HG03342 (cell line): ENCODE measurements at regions not wholly inside any gene's neighbourhood (a gene's known extent, or its start where the extent isn't known, plus 50 kb on each side); places are given as distances from the start of the nearest gene placed in this dataset.

Source experiments
- ATAC-seq: cut with Tn5 transposase; IDR thresholded peaks from one replicate; pipeline ENCODE4 v1.9.1; 2021; ENCODE audit warnings: mild to moderate bottlenecking, moderate library complexity; ENCODE audit not compliant: unreplicated experiment

GRCh38 chr7:113715981-113716856 is 202.6 kb downstream of the PPP1R3A start:
- no peak for ATAC-seq

GRCh38 chr7:113715262-113715661 is 203.5 kb downstream of the PPP1R3A start:
- no peak for ATAC-seq

- ATAC-seq = peak; percentile 99
These were observed 208.3 kb downstream of the PPP1R3A start for GRCh38 chr7:113710310-113711096.

- ATAC-seq = no peak
These were observed 213.4 kb downstream of the PPP1R3A start for GRCh38 chr7:113705439-113705838.

GRCh38 chr7:113698556-113699220 is 220.1 kb downstream of the PPP1R3A start:
- peak; percentile 67 for ATAC-seq

GRCh38 chr7:113694149-113694548 is 224.7 kb downstream of the PPP1R3A start:
- no peak for ATAC-seq

GRCh38 chr7:113684165-113684564 is 234.6 kb downstream of the PPP1R3A start:
- no peak for ATAC-seq

GRCh38 chr7:113677811-113678210 is 241.0 kb downstream of the PPP1R3A start:
- ATAC-seq = no peak

- ATAC-seq = peak; percentile 69
These were observed 253.9 kb downstream of the PPP1R3A start for GRCh38 chr7:113664867-113665266.

- ATAC-seq = no peak
These were observed 259.4 kb downstream of the PPP1R3A start for GRCh38 chr7:113659416-113659815.

GRCh38 chr7:113657603-113658002 is 261.2 kb downstream of the PPP1R3A start:
- ATAC-seq = peak; percentile 99

- no peak for ATAC-seq
These were observed 266.3 kb downstream of the PPP1R3A start for GRCh38 chr7:113652501-113652900.

- peak; percentile 29 for ATAC-seq
These were observed 269.3 kb downstream of the PPP1R3A start for GRCh38 chr7:113649556-113649955.

- no peak for ATAC-seq
These were observed 279.6 kb downstream of the PPP1R3A start for GRCh38 chr7:113639221-113639620.

GRCh38 chr7:113636727-113637421 is 281.9 kb downstream of the PPP1R3A start:
- ATAC-seq = no peak

- no peak for ATAC-seq
These were observed 283.3 kb downstream of the PPP1R3A start for GRCh38 chr7:113635492-113635891.

GRCh38 chr7:113633073-113633472 is 285.7 kb downstream of the PPP1R3A start:
- ATAC-seq = no peak

GRCh38 chr7:113628948-113629847 is 289.6 kb downstream of the PPP1R3A start:
- ATAC-seq = no peak

- no peak for ATAC-seq
These were observed 293.2 kb downstream of the PPP1R3A start for GRCh38 chr7:113625494-113626102.
